C4-2B (cell line): ENCODE measurements at regions not wholly inside any gene's neighbourhood (a gene's known extent, or its start where the extent isn't known, plus 50 kb on each side); places are given as distances from the start of the nearest gene placed in this dataset.

Experiments used
- H3K27ac ChIP-seq: fragments of 450-650 bp; 2 replicates; pipeline ENCODE4 v1.5.1; 2017
- CTCF ChIP-seq: fragments of 450-650 bp; conservative IDR thresholded peaks from 2 replicates; pipeline ENCODE4 v1.5.1; 2017; ENCODE audit warnings: mild to moderate bottlenecking
- ZFX ChIP-seq: fragments of 450-650 bp; IDR thresholded peaks from 2 replicates; pipeline ENCODE4 v1.6.1; 2017

GRCh38 chr3:18295171-18295920 lies 129.8 kb downstream of the SATB1 start:
- no peak overlapping the region for H3K27ac ChIP-seq

GRCh38 chr3:18290157-18290556 lies 135.0 kb downstream of the SATB1 start:
- no peak overlapping the region for H3K27ac ChIP-seq
- TF ChIP-seq CTCF (no peak), ZFX (no peak)

More at GRCh38 chr3:18295171-18295920, 129.8 kb downstream of the SATB1 start:
- no peak for TF ChIP-seq ZFX
- peak; percentile 72 for TF ChIP-seq CTCF

GRCh38 chr3:18288243-18288642 lies 136.9 kb downstream of the SATB1 start:
- TF ChIP-seq CTCF (no peak), ZFX (no peak)
- no peak overlapping the region for H3K27ac ChIP-seq

- TF ChIP-seq ZFX (no peak), CTCF (no peak)
- no peak overlapping the region for H3K27ac ChIP-seq
Measured at GRCh38 chr3:18284716-18285115, 140.4 kb downstream of the SATB1 start.

GRCh38 chr3:18283680-18284079 lies 141.5 kb downstream of the SATB1 start:
- TF ChIP-seq CTCF (no peak), ZFX (no peak)

GRCh38 chr3:18282507-18282906 lies 142.6 kb downstream of the SATB1 start:
- TF ChIP-seq ZFX: no peak
- TF ChIP-seq CTCF: no peak

More at GRCh38 chr3:18283680-18284079, 141.5 kb downstream of the SATB1 start:
- no peak overlapping the region for H3K27ac ChIP-seq

GRCh38 chr3:18279226-18279737 lies 145.9 kb downstream of the SATB1 start:
- TF ChIP-seq ZFX: no peak
- TF ChIP-seq CTCF: no peak
- H3K27ac ChIP-seq: no peak overlapping the region

More at GRCh38 chr3:18282507-18282906, 142.6 kb downstream of the SATB1 start:
- no peak overlapping the region for H3K27ac ChIP-seq
